ENCODE measurements at regions not wholly inside any gene's neighbourhood (a gene's known extent, or its start where the extent isn't known, plus 50 kb on each side); places are given as distances from the start of the nearest gene placed in this dataset.
A peak's percentile ranks its signal among the peaks of the same experiment; 100 is the strongest.

DNA sequence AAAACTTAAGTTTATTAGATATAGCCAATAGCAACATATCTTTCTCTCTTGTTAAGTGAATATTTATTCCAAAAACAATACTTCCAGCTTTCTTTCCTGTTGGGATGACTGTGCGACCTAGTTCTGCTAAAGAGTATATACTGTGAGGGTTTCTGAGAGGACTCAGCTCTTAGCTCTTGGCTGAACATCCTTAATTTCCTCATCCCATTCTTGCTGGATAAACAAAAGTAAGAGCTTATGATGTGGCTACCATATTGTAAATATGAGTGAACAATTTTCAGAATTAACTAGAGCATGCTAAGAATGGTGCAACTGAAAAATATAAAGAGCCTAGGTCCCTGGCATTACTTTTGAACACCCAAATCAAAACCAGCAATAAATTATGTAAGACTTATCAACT, 279.5 kb upstream of the GNAI1 start:
- peak; percentile 63 for DNase-seq (ENCODE audit: low read depth)
- TF ChIP-seq, protein P1, sequence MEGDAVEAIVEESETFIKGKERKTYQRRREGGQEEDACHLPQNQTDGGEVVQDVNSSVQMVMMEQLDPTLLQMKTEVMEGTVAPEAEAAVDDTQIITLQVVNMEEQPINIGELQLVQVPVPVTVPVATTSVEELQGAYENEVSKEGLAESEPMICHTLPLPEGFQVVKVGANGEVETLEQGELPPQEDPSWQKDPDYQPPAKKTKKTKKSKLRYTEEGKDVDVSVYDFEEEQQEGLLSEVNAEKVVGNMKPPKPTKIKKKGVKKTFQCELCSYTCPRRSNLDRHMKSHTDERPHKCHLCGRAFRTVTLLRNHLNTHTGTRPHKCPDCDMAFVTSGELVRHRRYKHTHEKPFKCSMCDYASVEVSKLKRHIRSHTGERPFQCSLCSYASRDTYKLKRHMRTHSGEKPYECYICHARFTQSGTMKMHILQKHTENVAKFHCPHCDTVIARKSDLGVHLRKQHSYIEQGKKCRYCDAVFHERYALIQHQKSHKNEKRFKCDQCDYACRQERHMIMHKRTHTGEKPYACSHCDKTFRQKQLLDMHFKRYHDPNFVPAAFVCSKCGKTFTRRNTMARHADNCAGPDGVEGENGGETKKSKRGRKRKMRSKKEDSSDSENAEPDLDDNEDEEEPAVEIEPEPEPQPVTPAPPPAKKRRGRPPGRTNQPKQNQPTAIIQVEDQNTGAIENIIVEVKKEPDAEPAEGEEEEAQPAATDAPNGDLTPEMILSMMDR (IDR thresholded peaks at IDR 0.05; ENCODE audit: insufficient read depth, low read depth, low read length), result no peak
- no peak overlapping the region for H3K4me3 ChIP-seq (ENCODE audit: low read depth, low read length)

DNA sequence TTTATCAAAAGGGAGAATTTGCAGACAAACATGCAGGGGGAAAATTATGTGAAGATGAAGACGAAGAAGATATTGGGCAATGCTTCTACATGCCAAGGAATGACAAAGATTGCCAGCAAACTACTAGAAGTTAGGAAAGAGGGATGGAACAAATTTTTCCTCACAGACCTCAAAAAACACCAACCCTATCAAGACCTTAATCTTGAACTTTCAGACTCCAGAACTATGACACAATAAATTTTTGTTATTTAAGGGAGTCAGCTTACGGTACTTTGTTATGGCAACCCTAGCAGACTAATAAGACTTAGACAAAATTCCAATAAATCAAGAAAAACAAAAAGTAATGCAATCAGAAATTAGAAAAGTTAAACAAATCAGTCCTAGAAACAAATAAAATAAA, 280.0 kb upstream of the GNAI1 start:
- peak; percentile 67 for DNase-seq (ENCODE audit: low read depth)
- TF ChIP-seq, protein P1 (IDR thresholded peaks at IDR 0.05; ENCODE audit: insufficient read depth, low read depth, low read length), result no peak
- no peak overlapping the region for H3K4me3 ChIP-seq (ENCODE audit: low read depth, low read length)

DNA sequence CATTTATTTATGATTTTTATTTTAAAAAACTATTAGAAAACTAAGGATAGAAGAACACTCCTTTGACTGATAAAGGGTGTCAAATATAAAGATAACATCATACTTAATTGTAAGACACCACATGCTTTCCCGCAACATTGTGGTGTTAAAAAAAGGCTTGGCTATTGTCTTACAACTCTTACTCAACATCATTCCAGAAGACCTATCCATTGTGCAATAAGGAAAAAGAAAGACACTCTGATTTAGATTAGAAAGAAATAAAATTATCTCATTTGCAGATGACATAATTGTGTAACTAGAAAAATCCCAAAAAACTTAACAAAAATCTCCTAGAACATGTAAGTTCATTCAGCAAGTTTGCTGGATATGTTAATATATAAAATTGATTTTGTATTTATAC, 296.7 kb upstream of the GNAI1 start:
- TF ChIP-seq, protein P1 (IDR thresholded peaks at IDR 0.05; ENCODE audit: insufficient read depth, low read depth, low read length), result no peak
- DNase-seq (ENCODE audit: low read depth), result no peak
- H3K4me3 ChIP-seq (ENCODE audit: low read depth, low read length), result no peak overlapping the region

DNA sequence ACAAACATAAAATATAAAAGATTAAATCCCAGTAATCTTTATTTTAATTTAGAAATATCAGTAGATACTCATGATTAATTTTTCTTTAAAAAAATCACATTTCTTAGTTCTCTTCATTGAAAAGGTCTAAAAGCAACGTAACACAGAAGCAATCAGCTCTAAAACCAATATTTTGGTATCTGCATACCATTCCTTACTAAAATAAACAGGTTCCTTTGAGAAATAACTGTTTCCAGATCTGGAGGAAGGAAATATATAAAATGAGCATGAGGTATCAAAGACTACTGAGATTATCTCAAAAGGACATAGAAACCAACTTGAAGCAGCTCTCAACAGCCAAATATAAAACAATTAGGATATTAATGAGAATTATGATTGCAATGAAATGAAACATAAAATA, 301.0 kb upstream of the GNAI1 start:
- DNase-seq (ENCODE audit: low read depth), result no peak
- no peak overlapping the region for H3K4me3 ChIP-seq (ENCODE audit: low read depth, low read length)
- TF ChIP-seq, protein P1 (IDR thresholded peaks at IDR 0.05; ENCODE audit: insufficient read depth, low read depth, low read length), result no peak

DNA sequence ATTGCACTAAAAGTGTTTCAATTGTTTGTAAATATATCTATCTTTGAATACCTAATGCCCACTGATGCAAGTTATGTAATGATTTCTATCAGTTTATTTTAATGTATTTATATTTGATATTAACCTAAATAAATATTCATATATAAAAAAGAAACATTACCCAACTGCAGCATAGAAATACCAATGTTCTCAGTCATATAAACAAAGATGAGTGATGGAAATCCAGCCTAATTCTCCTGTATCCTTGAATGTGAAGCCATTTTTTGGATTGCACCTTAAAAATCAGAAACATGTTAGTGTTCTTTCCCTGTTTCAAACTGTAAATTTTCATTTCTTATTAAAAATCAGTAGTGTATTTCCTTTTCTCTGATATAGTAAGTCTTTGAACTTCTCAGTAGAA, 305.8 kb upstream of the GNAI1 start:
- H3K4me3 ChIP-seq (ENCODE audit: low read depth, low read length), result no peak overlapping the region
- no peak for DNase-seq (ENCODE audit: low read depth)
- TF ChIP-seq, protein P1 (IDR thresholded peaks at IDR 0.05; ENCODE audit: insufficient read depth, low read depth, low read length), result no peak

DNA sequence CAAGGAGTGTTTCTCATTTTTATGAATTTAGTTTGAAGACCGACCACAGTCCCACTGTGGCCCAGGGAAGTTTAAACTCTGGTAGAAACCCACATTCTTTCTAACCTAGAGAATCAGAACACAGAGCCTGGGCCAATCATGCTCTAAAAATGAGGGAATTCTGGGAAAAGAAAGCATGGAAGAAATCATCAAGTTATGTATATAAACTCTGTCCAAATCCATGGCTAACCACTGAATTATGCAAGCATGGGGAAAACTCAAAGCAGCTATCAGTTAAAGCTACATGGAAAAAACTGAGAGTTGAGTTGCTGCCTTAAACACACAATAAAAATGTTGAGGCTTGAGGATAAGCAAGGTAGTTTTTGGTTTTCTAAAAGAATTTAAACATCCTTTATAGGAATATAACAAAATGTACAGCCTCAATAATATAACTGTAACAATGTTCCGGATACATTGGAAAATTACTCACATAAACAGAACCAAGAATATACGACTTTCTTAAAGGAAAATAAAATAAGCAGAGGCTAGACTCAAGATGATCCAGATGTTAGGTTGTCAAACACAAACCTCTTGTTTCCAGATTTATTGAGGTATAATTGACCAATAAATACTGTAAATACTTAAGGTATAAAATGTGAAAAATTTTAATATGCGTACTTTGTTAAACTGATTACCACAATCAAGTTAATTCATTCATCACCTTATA, 311.2 kb upstream of the GNAI1 start:
- TF ChIP-seq, protein P1 (IDR thresholded peaks at IDR 0.05; ENCODE audit: insufficient read depth, low read depth, low read length), result no peak
- peak; percentile 92 for DNase-seq (ENCODE audit: low read depth)
- H3K4me3 ChIP-seq (ENCODE audit: low read depth, low read length), result no peak overlapping the region
